ENCODE measurements at regions not wholly inside any gene's neighbourhood (a gene's known extent, or its start where the extent isn't known, plus 50 kb on each side); places are given as distances from the start of the nearest gene placed in this dataset.

DNA sequence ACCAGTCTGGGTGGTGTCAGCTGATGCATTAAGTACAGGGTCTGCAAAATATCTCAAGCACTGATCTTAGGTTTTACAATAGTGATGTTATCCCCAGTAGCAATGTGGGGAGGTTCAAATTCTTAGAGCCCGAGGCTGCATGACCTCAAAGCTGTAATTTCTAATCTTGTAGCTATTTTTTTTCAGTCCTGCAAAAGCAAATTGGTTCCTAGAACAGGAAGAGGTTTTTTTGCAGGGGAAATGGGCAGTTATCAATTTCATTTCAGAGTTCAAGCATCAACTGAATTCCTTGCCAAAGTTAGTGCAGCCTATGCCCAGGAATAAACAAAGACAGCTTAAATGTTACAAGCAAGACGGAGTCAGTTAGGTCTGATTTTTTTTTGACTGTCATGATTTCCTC lies 188.3 kb downstream of the DDX3Y start:
- TF ChIP-seq, protein P1, sequence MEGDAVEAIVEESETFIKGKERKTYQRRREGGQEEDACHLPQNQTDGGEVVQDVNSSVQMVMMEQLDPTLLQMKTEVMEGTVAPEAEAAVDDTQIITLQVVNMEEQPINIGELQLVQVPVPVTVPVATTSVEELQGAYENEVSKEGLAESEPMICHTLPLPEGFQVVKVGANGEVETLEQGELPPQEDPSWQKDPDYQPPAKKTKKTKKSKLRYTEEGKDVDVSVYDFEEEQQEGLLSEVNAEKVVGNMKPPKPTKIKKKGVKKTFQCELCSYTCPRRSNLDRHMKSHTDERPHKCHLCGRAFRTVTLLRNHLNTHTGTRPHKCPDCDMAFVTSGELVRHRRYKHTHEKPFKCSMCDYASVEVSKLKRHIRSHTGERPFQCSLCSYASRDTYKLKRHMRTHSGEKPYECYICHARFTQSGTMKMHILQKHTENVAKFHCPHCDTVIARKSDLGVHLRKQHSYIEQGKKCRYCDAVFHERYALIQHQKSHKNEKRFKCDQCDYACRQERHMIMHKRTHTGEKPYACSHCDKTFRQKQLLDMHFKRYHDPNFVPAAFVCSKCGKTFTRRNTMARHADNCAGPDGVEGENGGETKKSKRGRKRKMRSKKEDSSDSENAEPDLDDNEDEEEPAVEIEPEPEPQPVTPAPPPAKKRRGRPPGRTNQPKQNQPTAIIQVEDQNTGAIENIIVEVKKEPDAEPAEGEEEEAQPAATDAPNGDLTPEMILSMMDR (IDR thresholded peaks at IDR 0.05): no peak
- TF ChIP-seq POLR2A (IDR thresholded peaks at IDR 0.05): no peak

Measured in esophagus squamous epithelium (tissue), 4 donors.